ENCODE measurements at regions not wholly inside any gene's neighbourhood (a gene's known extent, or its start where the extent isn't known, plus 50 kb on each side); places are given as distances from the start of the nearest gene placed in this dataset.

DNA sequence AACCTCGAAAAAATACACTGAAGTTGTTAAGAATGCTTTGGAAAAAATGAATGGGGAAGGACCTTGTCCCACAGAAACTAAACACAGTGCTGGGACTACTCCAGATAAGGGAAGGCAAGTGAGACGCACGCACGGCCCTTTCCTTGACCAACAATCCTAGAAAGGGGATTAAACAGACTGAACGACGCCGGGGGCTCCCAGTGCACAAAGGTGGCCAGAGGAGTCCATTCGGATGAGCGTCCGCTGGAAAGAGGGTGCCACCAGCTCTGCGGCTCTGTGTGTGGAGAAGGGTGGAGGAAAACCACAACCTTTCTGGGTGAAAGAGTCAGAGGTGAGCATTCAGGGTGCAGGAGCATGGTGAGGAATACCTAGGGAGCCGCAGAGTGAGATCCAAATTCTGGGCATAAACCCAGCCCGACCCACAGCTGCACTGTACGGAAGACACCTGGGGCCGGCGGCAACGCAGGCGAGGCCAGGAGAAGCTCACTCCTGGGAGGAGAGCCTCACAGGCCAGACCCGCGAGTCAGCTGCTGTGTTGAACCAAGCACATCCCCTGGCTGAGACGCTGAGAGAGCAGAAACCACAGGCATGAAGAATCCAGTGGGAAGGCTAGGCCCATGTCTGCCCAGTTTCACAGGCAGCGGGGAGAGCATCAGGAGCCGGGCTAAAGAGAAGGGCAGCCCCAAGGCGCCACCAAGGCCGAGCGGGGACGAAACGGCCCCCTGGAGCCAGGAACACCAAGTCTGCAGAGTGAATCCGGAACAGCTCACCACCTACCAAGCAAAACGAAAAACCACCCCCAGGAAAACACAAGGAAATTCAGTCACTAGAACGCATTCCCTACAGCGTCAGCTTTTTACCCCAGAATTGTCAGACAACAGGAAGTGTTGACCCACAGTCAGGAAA is 177.1 kb downstream of the BRD1 start:
- ChIA-PET POLR2A (no interaction called here), CTCF (no interaction called here)
- H3K4me3 ChIP-seq (ENCODE audit: low read depth, low read length), result no peak overlapping the region
- H3K36me3 ChIP-seq (ENCODE audit: control insufficient read depth in 2 of 2, insufficient read depth in 1 of 2, low read length in 2 of 2), result no peaks in the 10 kb centered on the region
- no peaks in the 10 kb centered on the region for H3K9me3 ChIP-seq (ENCODE audit: control insufficient read depth, insufficient read depth, low read depth, low read length)
- TF ChIP-seq ZNF416 (tag by site-specific recombination; IDR thresholded peaks at IDR 0.05), result no peak
- no peak for TF ChIP-seq ZNF433 (tag by site-specific recombination; IDR thresholded peaks at IDR 0.05; ENCODE audit: low read depth)
- TF ChIP-seq SALL2 (tag by site-specific recombination; IDR thresholded peaks at IDR 0.05; ENCODE audit: borderline replicate concordance), result no peak
- no peak for TF ChIP-seq ZNF701 (tag by site-specific recombination; IDR thresholded peaks at IDR 0.05)
- no peak for TF ChIP-seq ZNF112 (tag by site-specific recombination; IDR thresholded peaks at IDR 0.05)
- TF ChIP-seq ZNF341 (tag by site-specific recombination; IDR thresholded peaks at IDR 0.05; ENCODE audit: low read depth), result no peak
- no peak for TF ChIP-seq ZNF518A (tag by site-specific recombination; conservative IDR thresholded peaks at IDR 0.05; ENCODE audit: low read depth)
- TF ChIP-seq ZNF488 (tag by site-specific recombination; IDR thresholded peaks at IDR 0.05), result no peak
- TF ChIP-seq ZNF837 (tag by site-specific recombination; IDR thresholded peaks at IDR 0.05), result no peak
- TF ChIP-seq ZNF530 (tag by site-specific recombination; IDR thresholded peaks at IDR 0.05; ENCODE audit: low read depth), result no peak
- TF ChIP-seq OVOL3 (tag by site-specific recombination; IDR thresholded peaks at IDR 0.05), result no peak
- TF ChIP-seq SETDB1 (IDR thresholded peaks at IDR 0.05; ENCODE audit: insufficient read length, low read length), result no peak
- no peak for TF ChIP-seq ZNF16 (tag by site-specific recombination; IDR thresholded peaks at IDR 0.05; ENCODE audit: low read depth)
- no peak for TF ChIP-seq MEIS1 (CRISPR knock-in tag; IDR thresholded peaks at IDR 0.05; ENCODE audit: borderline replicate concordance)
- no peak for TF ChIP-seq ZNF510 (tag by site-specific recombination; IDR thresholded peaks at IDR 0.05; ENCODE audit: insufficient replicate concordance)
- no peak for TF ChIP-seq ZNF248 (tag by site-specific recombination; IDR thresholded peaks at IDR 0.05)
- TF ChIP-seq ZNF423 (tag by site-specific recombination; IDR thresholded peaks at IDR 0.05), result no peak
- no peak for TF ChIP-seq ZSCAN18 (tag by site-specific recombination; IDR thresholded peaks at IDR 0.05)
- TF ChIP-seq ZNF324 (tag by site-specific recombination; IDR thresholded peaks at IDR 0.05), result no peak
- no peak for TF ChIP-seq ZSCAN30 (tag by site-specific recombination; IDR thresholded peaks at IDR 0.05)
- H3K4me1 ChIP-seq (ENCODE audit: control insufficient read depth, insufficient read depth, low read length), result no peaks in the 10 kb centered on the region
- no peak overlapping the region for H3K27ac ChIP-seq (ENCODE audit: extremely low read depth, low read depth, low read length)
